Left ventricle myocardium inferior (tissue), 1 donor: ENCODE measurements at regions not wholly inside any gene's neighbourhood (a gene's known extent, or its start where the extent isn't known, plus 50 kb on each side); places are given as distances from the start of the nearest gene placed in this dataset.

Experiments used
- DNase-seq: peaks from one replicate; pipeline ENCODE4 v3.0.0-alpha.2; 2020
- H3K27ac ChIP-seq: fragments of 200-600 bp; replicated peaks from 2 replicates; pipeline ENCODE4 v1.8.0; 2021
- H3K27me3 ChIP-seq: fragments of 200-600 bp; 2 replicates; pipeline ENCODE4 v1.8.0; 2021; ENCODE audit warnings: low read depth
- H3K36me3 ChIP-seq: fragments of 200-600 bp; 2 replicates; pipeline ENCODE4 v1.8.0; 2021
- H3K4me1 ChIP-seq: fragments of 200-600 bp; 2 replicates; pipeline ENCODE4 v1.8.0; 2021
- H3K4me3 ChIP-seq: fragments of 200-600 bp; 2 replicates; pipeline ENCODE4 v1.8.0; 2021; ENCODE audit warnings: mild to moderate bottlenecking, moderate library complexity
- H3K9me3 ChIP-seq: fragments of 200-600 bp; replicated peaks from 2 replicates; pipeline ENCODE4 v1.8.0; 2021
- CTCF ChIP-seq: fragments of 200-600 bp; IDR thresholded peaks from 2 replicates; pipeline ENCODE4 v1.8.0; 2021; ENCODE audit warnings: antibody characterized with exemption, mild to moderate bottlenecking, borderline replicate concordance
- intact Hi-C: fragments of 100-400 bp; cut with micrococcal nuclease; formaldehyde crosslinking; loops from one replicate; pipeline ENCODE4 v1.11.0; 2022
- donor health status: DM: no; HTN: yes; CAD: no; lungs with severe emphysema.

GRCh38 chr5:40331616-40332015 lies 348.1 kb upstream of the PTGER4 start:
- Histone ChIP-seq H3K27ac (no peak overlapping the region), H3K4me3 (no peak overlapping the region), H3K9me3 (no peaks in the 10 kb centered on the region), H3K36me3 (no peaks in the 10 kb centered on the region), H3K27me3 (no peaks in the 10 kb centered on the region), H3K4me1 (peaks cover 8% of the 10 kb centered on the region)
- DNase-seq, result no peak
- intact Hi-C loops, result no loop called here
- TF ChIP-seq CTCF, result no peak

GRCh38 chr5:40321514-40321913 lies 358.2 kb upstream of the PTGER4 start:
- intact Hi-C loops, result no loop called here
- Histone ChIP-seq H3K9me3 (no peaks in the 10 kb centered on the region), H3K4me3 (no peak overlapping the region), H3K36me3 (no peaks in the 10 kb centered on the region), H3K27me3 (no peaks in the 10 kb centered on the region), H3K4me1 (peaks cover 6% of the 10 kb centered on the region), H3K27ac (no peak overlapping the region)
- TF ChIP-seq CTCF, result no peak
- DNase-seq, result no peak

- Histone ChIP-seq H3K4me1 (peaks cover 6% of the 10 kb centered on the region), H3K9me3 (no peaks in the 10 kb centered on the region), H3K4me3 (no peak overlapping the region), H3K27me3 (no peaks in the 10 kb centered on the region), H3K27ac (peak overlapping the region; percentile 60), H3K36me3 (no peaks in the 10 kb centered on the region)
- no peak for TF ChIP-seq CTCF
- no peak for DNase-seq
- intact Hi-C loops, result no loop called here
These were observed 361.3 kb upstream of the PTGER4 start for GRCh38 chr5:40318395-40318794.

- Histone ChIP-seq H3K9me3 (no peaks in the 10 kb centered on the region), H3K27ac (no peak overlapping the region), H3K36me3 (no peaks in the 10 kb centered on the region), H3K4me3 (no peak overlapping the region), H3K4me1 (peaks cover 6% of the 10 kb centered on the region), H3K27me3 (no peaks in the 10 kb centered on the region)
- TF ChIP-seq CTCF, result no peak
- no peak for DNase-seq
- intact Hi-C loops, result no loop called here
These were observed 362.7 kb upstream of the PTGER4 start for GRCh38 chr5:40317023-40317422.

GRCh38 chr5:40315126-40315525 lies 364.6 kb upstream of the PTGER4 start:
- intact Hi-C loops, result no loop called here
- no peak for DNase-seq
- no peaks in the 10 kb centered on the region for H3K27me3 ChIP-seq
- no peak overlapping the region for H3K4me3 ChIP-seq
- TF ChIP-seq CTCF, result no peak
- no peaks in the 10 kb centered on the region for H3K9me3 ChIP-seq
- H3K4me1 ChIP-seq, result peaks cover 6% of the 10 kb centered on the region
- H3K27ac ChIP-seq, result no peak overlapping the region
- H3K36me3 ChIP-seq, result no peaks in the 10 kb centered on the region

- no peak for TF ChIP-seq CTCF
- no peaks in the 10 kb centered on the region for H3K9me3 ChIP-seq
- H3K27me3 ChIP-seq, result no peaks in the 10 kb centered on the region
- peaks cover 6% of the 10 kb centered on the region for H3K4me1 ChIP-seq
- no peak overlapping the region for H3K27ac ChIP-seq
- no peaks in the 10 kb centered on the region for H3K36me3 ChIP-seq
- no peak overlapping the region for H3K4me3 ChIP-seq
- intact Hi-C loops, result no loop called here
- DNase-seq, result no peak
These were observed 365.4 kb upstream of the PTGER4 start for GRCh38 chr5:40314275-40314674.
